NOMO-1 (cell line): ENCODE measurements at regions not wholly inside any gene's neighbourhood (a gene's known extent, or its start where the extent isn't known, plus 50 kb on each side); places are given as distances from the start of the nearest gene placed in this dataset.

Experiments
- DNase-seq, 2 experiments: peaks; one replicate each; lab custom pipeline; 2025; ENCODE audit not compliant: unreplicated experiment in 2 of 2; lab: John Stamatoyannopoulos, UW

DNA sequence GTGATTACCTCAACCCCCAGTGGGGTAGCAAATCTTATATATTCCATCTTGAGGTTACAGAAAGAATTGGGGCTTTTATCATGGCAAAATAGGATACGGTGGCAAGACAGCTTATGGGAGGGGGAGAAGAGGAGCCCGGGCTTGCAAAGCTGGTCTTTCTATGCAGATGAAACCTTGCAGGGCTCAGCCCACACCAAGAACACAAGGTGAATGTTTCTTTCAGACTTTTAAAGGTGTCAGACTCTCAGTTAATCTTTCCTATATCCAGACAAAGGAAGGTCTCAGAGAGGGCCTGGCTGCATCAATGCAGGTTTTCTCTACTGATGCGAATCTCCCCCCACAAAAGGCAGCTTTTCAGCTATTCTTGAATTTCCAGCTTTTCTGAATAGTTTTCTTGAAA, 59.9 kb upstream of the WDR17 start:
- no peak for DNase-seq

- no peak for DNase-seq
These were observed 56.4 kb upstream of the WDR17 start for GRCh38 chr4:176009254-176009653.

GRCh38 chr4:176011529-176011928, 54.1 kb upstream of the WDR17 start:
- DNase-seq, result no peak

DNA sequence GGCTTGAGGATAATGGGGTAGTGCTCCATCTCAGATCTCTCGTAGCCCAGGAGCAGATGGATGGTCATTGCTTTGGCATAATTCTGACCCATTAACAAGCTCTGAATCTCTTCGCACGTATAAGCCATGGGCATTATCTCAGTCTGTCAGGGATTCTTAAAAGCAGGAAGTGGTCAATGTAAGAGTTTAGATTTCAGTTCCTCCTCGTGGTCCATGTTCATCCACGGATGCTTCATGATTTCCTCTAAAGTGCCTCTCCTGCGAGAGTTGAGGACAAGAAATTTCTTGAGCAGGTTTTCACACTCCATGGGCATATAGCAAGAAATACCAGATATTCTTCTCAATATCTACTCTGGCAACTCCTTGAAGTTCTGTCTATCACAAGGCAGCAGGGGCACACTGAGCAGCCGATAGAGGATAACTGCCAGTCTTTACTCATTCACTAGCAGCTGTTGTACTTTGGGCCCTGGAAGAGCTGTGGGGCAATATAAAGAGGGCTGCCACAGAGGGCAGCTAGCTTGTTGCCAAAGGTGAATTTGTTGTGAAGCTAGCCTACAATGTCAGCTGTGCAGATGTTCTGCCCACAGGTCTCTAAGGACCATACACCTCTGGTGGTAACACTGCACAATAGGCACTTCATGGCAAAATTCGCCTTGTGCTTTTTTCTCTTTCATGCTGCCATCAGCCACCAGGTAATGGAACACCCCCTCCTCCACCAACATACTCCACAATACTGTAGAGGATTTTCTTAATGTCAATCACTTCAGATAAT, 52.0 kb upstream of the WDR17 start:
- peak; percentile 75 to 90 for DNase-seq

- DNase-seq, result peak in 1 of 2 experiments; percentile 44
These were observed 51.0 kb upstream of the WDR17 start for GRCh38 chr4:176014583-176015108.
